Natural killer cell (primary cell): ENCODE measurements at regions not wholly inside any gene's neighbourhood (a gene's known extent, or its start where the extent isn't known, plus 50 kb on each side); places are given as distances from the start of the nearest gene placed in this dataset.

Source experiments
- ATAC-seq, 3 donors: fragments of 150-1000 bp in 2 of 3; fragments of 200-7000 bp in 1 of 3; cut with Tn5 transposase; 1 replicate in 1 of 3; 2 replicates in 2 of 3; pipeline ENCODE4 v1.10.0; 2021; ENCODE audit warnings: mild to moderate bottlenecking in 2 of 3, moderate library complexity in 2 of 3
- DNase-seq, 2 donors: peaks; one replicate each; pipeline versions ENCODE4 v3.0.0 to v3.0.0-alpha.2; 2013 to 2021; ENCODE audit warnings: mixed read lengths in 1 of 2
- H3K27ac ChIP-seq: one replicate; pipeline ENCODE4 v1.5.1; 2013; ENCODE audit warnings: mild to moderate bottlenecking, low read length
- H3K27me3 ChIP-seq: one replicate; pipeline ENCODE4 v1.6.1; 2013; ENCODE audit warnings: low read length; ENCODE audit not compliant: control insufficient read depth, insufficient read depth
- H3K36me3 ChIP-seq: one replicate; pipeline ENCODE4 v1.6.1; 2013; ENCODE audit warnings: low read length; ENCODE audit not compliant: control insufficient read depth, insufficient read depth
- H3K4me1 ChIP-seq: one replicate; pipeline ENCODE4 v1.6.1; 2013; ENCODE audit warnings: low read length; ENCODE audit not compliant: control insufficient read depth, insufficient read depth
- H3K4me3 ChIP-seq: one replicate; pipeline ENCODE4 v1.5.1; 2013; ENCODE audit warnings: low read length
- H3K9me3 ChIP-seq: one replicate; pipeline ENCODE4 v1.6.1; 2013; ENCODE audit warnings: low read length; ENCODE audit not compliant: control insufficient read depth, insufficient read depth
- H3K27ac Mint-ChIP-seq, 2 donors: one replicate each; pipeline ENCODE4 v1.8.0; 2022; ENCODE audit warnings: mild to moderate bottlenecking in 2 of 2, mixed read lengths in 2 of 2, moderate library complexity in 1 of 2
- H3K27me3 Mint-ChIP-seq, 2 donors: one replicate each; pipeline ENCODE4 v1.8.0; 2022; ENCODE audit warnings: low read depth in 2 of 2, mixed read lengths in 2 of 2
- H3K36me3 Mint-ChIP-seq: one replicate; pipeline ENCODE4 v1.8.0; 2022; ENCODE audit warnings: mixed read lengths
- H3K4me1 Mint-ChIP-seq, 2 donors: one replicate each; pipeline ENCODE4 v1.8.0; 2022; ENCODE audit warnings: mixed read lengths in 2 of 2
- H3K4me3 Mint-ChIP-seq: one replicate; pipeline ENCODE4 v1.8.0; 2022; ENCODE audit warnings: mild to moderate bottlenecking, moderate library complexity, mixed read lengths
- H3K9me3 Mint-ChIP-seq, 2 donors: one replicate each; pipeline ENCODE4 v1.8.0; 2022; ENCODE audit warnings: mixed read lengths in 2 of 2
- WGBS: methylation state at CpG from one replicate; pipeline ENCODE4 v1.1.7; 2013; ENCODE audit warnings: missing lambda C conversion rate; ENCODE audit not compliant: insufficient coverage; 5-methylcytosine and 5-hydroxymethylcytosine counted together
- intact Hi-C: fragments of 100-400 bp; cut with micrococcal nuclease; formaldehyde crosslinking; loops from one replicate; pipeline ENCODE4 v1.14.2; 2022
- TF ChIP-seq, protein P1 (sequence below): fragments of 200-600 bp; IDR thresholded peaks from one replicate; pipeline ENCODE4 v1.8.0; 2022; ENCODE audit warnings: antibody characterized with exemption

DNA sequence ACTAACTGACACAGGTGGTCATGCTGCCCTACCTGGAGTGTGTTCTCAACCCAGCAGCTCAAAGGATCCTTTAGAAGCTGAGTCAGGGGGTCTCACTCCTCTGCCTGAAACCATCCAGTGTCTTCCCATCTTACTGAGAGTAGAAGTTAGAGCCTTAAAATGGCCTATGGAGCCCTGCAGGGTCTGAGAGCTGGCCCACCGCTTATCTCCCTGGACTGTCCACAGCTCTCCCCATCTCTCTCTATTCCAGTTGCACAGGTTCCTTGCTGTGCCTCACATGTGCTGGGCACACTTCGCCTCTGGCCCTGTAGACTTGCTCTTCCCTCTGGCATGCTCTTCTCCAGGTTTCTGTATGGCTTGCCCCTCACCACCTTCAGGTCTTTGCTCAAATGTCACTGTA is 148.6 kb upstream of the CACNA1E start:
- 90% methylated on average over 2 of the region's 2 CpGs for WGBS
- H3K27me3 Mint-ChIP-seq, result no peaks in the 10 kb centered on the region

DNA sequence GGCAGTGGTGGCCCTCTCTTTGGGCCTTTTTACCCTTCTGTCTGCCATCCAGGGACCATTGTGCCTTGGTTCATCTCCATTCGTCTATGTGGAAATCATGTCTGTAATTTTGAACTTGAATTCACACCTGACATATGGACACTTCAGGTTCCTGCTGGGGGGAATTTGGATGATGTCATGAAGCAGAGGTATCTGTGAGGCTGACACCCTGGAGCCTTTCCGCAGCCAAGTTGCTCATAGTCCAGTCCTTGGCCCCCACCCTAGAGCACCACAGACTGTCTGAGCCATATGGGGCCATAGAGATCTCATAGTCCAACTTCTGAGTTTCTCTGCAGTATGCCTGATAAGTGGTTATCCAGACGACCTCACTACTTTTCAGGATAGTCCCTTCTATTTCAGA is 147.7 kb upstream of the CACNA1E start:
- Mint-ChIP-seq H3K4me3 (no peak overlapping the region), H3K36me3 (no peaks in the 10 kb centered on the region), H3K27ac (no peak overlapping the region), H3K27me3 (peaks cover 0 to 4% of the 10 kb centered on the region in 2 donors), H3K4me1 (no peaks in the 10 kb centered on the region), H3K9me3 (peaks cover 3 to 5% of the 10 kb centered on the region in 2 donors)
- no peaks in the 10 kb centered on the region for H3K4me1 ChIP-seq
- TF ChIP-seq, protein P1, sequence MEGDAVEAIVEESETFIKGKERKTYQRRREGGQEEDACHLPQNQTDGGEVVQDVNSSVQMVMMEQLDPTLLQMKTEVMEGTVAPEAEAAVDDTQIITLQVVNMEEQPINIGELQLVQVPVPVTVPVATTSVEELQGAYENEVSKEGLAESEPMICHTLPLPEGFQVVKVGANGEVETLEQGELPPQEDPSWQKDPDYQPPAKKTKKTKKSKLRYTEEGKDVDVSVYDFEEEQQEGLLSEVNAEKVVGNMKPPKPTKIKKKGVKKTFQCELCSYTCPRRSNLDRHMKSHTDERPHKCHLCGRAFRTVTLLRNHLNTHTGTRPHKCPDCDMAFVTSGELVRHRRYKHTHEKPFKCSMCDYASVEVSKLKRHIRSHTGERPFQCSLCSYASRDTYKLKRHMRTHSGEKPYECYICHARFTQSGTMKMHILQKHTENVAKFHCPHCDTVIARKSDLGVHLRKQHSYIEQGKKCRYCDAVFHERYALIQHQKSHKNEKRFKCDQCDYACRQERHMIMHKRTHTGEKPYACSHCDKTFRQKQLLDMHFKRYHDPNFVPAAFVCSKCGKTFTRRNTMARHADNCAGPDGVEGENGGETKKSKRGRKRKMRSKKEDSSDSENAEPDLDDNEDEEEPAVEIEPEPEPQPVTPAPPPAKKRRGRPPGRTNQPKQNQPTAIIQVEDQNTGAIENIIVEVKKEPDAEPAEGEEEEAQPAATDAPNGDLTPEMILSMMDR, result no peak
- intact Hi-C loops, result no loop called here
- no peaks in the 10 kb centered on the region for H3K9me3 ChIP-seq
- no peak for DNase-seq
- H3K27ac ChIP-seq, result no peak overlapping the region
- no peak overlapping the region for H3K4me3 ChIP-seq
- no peaks in the 10 kb centered on the region for H3K36me3 ChIP-seq
- no peaks in the 10 kb centered on the region for H3K27me3 ChIP-seq
- WGBS, result 92% methylated on average over 3 of the region's 3 CpGs
- ATAC-seq, result no peak

More for the DNA sequence above, 148.6 kb upstream of the CACNA1E start:
- H3K27ac ChIP-seq, result no peak overlapping the region
- H3K27me3 ChIP-seq, result no peaks in the 10 kb centered on the region
- H3K4me3 ChIP-seq, result no peak overlapping the region
- ATAC-seq (no peak), DNase-seq (no peak)
- TF ChIP-seq, protein P1, result no peak
- no peaks in the 10 kb centered on the region for H3K36me3 ChIP-seq
- no peaks in the 10 kb centered on the region for H3K9me3 ChIP-seq
- no peak overlapping the region for H3K27ac Mint-ChIP-seq
- H3K4me1 Mint-ChIP-seq, result no peaks in the 10 kb centered on the region
- H3K4me3 Mint-ChIP-seq, result no peak overlapping the region
- H3K4me1 ChIP-seq, result no peaks in the 10 kb centered on the region
- H3K9me3 Mint-ChIP-seq, result peaks cover 3 to 5% of the 10 kb centered on the region in 2 donors
- intact Hi-C loops, result no loop called here
- H3K36me3 Mint-ChIP-seq, result no peaks in the 10 kb centered on the region

- WGBS, result 83% methylated on average over 6 of the region's 6 CpGs
- H3K36me3 Mint-ChIP-seq, result no peaks in the 10 kb centered on the region
- no peak for ATAC-seq
- intact Hi-C loops, result no loop called here
- H3K4me1 Mint-ChIP-seq, result no peaks in the 10 kb centered on the region
- TF ChIP-seq, protein P1, result no peak
- H3K27me3 Mint-ChIP-seq, result peaks cover 16 to 31% of the 10 kb centered on the region in 2 donors
- no peak for DNase-seq
- Histone ChIP-seq H3K4me3 (no peak overlapping the region), H3K27me3 (no peaks in the 10 kb centered on the region), H3K27ac (no peak overlapping the region), H3K9me3 (no peaks in the 10 kb centered on the region), H3K36me3 (no peaks in the 10 kb centered on the region), H3K4me1 (no peaks in the 10 kb centered on the region)
- H3K27ac Mint-ChIP-seq, result no peak overlapping the region
- peaks cover 3% of the 10 kb centered on the region in 2 donors for H3K9me3 Mint-ChIP-seq
- no peak overlapping the region for H3K4me3 Mint-ChIP-seq
Observed at GRCh38 chr1:181341026-181341632, 142.2 kb upstream of the CACNA1E start.

- Mint-ChIP-seq H3K4me1 (no peaks in the 10 kb centered on the region), H3K27ac (no peak overlapping the region), H3K4me3 (no peak overlapping the region), H3K36me3 (no peaks in the 10 kb centered on the region), H3K27me3 (peaks cover 16 to 31% of the 10 kb centered on the region in 2 donors), H3K9me3 (no peaks in the 10 kb centered on the region)
- DNase-seq (no peak), ATAC-seq (no peak)
- Histone ChIP-seq H3K27ac (no peak overlapping the region), H3K4me1 (no peaks in the 10 kb centered on the region), H3K36me3 (no peaks in the 10 kb centered on the region), H3K9me3 (no peaks in the 10 kb centered on the region), H3K27me3 (no peaks in the 10 kb centered on the region), H3K4me3 (no peak overlapping the region)
- intact Hi-C loops, result no loop called here
- 95% methylated on average over 3 of the region's 3 CpGs for WGBS
- TF ChIP-seq, protein P1, result no peak
Observed at GRCh38 chr1:181344091-181344490, 139.2 kb upstream of the CACNA1E start.
